Endothelial cell of umbilical vein (primary cell): ENCODE measurements at regions not wholly inside any gene's neighbourhood (a gene's known extent, or its start where the extent isn't known, plus 50 kb on each side); places are given as distances from the start of the nearest gene placed in this dataset.

Experiments used
- EZH2 ChIP-seq: IDR thresholded peaks from 2 replicates; pipeline ENCODE4 v1.6.1; 2012; ENCODE audit warnings: borderline replicate concordance, low read depth, mild to moderate bottlenecking, moderate library complexity, low read length, inconsistent platforms; ENCODE audit not compliant: severe bottlenecking
- FOS ChIP-seq: IDR thresholded peaks from 2 replicates; pipeline ENCODE4 v1.6.1; 2011; ENCODE audit warnings: mild to moderate bottlenecking, low read length, moderate library complexity, borderline replicate concordance; ENCODE audit not compliant: insufficient read depth
- JUN ChIP-seq: IDR thresholded peaks from 2 replicates; pipeline ENCODE4 v1.6.1; 2011; ENCODE audit warnings: borderline replicate concordance, low read depth; ENCODE audit not compliant: insufficient read length, insufficient read depth
- MAX ChIP-seq: IDR thresholded peaks from 2 replicates; pipeline ENCODE4 v1.6.1; 2011; ENCODE audit not compliant: insufficient read depth, insufficient read length
- MYC ChIP-seq: IDR thresholded peaks from one replicate; pipeline ENCODE4 v1.6.1; 2011; ENCODE audit warnings: mild to moderate bottlenecking, low read depth, low read length
- POLR2A ChIP-seq: IDR thresholded peaks from 2 replicates; pipeline ENCODE4 v1.6.1; 2012; ENCODE audit warnings: low read depth, mild to moderate bottlenecking, control low read depth, low read length
- POLR2AphosphoS5 ChIP-seq: IDR thresholded peaks from 2 replicates; pipeline ENCODE4 v1.6.1; 2012; ENCODE audit warnings: low read depth, mild to moderate bottlenecking, control low read depth, low read length, moderate library complexity; ENCODE audit not compliant: insufficient read depth
- TF ChIP-seq, protein P1 (sequence below), 2 donors: IDR thresholded peaks; 1 replicate in 1 of 2; 2 replicates in 1 of 2; pipeline ENCODE4 v1.5.1; 2011; ENCODE audit warnings: low read length in 2 of 2, mild to moderate bottlenecking in 2 of 2, moderate library complexity in 2 of 2, control low read depth in 1 of 2, inconsistent platforms in 1 of 2, low read depth in 1 of 2; ENCODE audit not compliant: insufficient read depth in 1 of 2; ENCODE audit errors: extremely low read depth in 1 of 2

- TF ChIP-seq POLR2AphosphoS5 (no peak), EZH2 (no peak), MYC (no peak), POLR2A (no peak), MAX (no peak), JUN (no peak), FOS (no peak)
- TF ChIP-seq, protein P1, sequence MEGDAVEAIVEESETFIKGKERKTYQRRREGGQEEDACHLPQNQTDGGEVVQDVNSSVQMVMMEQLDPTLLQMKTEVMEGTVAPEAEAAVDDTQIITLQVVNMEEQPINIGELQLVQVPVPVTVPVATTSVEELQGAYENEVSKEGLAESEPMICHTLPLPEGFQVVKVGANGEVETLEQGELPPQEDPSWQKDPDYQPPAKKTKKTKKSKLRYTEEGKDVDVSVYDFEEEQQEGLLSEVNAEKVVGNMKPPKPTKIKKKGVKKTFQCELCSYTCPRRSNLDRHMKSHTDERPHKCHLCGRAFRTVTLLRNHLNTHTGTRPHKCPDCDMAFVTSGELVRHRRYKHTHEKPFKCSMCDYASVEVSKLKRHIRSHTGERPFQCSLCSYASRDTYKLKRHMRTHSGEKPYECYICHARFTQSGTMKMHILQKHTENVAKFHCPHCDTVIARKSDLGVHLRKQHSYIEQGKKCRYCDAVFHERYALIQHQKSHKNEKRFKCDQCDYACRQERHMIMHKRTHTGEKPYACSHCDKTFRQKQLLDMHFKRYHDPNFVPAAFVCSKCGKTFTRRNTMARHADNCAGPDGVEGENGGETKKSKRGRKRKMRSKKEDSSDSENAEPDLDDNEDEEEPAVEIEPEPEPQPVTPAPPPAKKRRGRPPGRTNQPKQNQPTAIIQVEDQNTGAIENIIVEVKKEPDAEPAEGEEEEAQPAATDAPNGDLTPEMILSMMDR (IDR thresholded peaks at IDR 0.05; ENCODE audit: extremely low read depth in 1 of 2, insufficient read depth in 1 of 2, low read depth in 1 of 2, low read length in 2 of 2), result no peak
Measured at GRCh38 chr1:216805953-216806352, 82.7 kb upstream of the ESRRG start.
